ENCODE measurements at regions not wholly inside any gene's neighbourhood (a gene's known extent, or its start where the extent isn't known, plus 50 kb on each side); places are given as distances from the start of the nearest gene placed in this dataset.

DNA sequence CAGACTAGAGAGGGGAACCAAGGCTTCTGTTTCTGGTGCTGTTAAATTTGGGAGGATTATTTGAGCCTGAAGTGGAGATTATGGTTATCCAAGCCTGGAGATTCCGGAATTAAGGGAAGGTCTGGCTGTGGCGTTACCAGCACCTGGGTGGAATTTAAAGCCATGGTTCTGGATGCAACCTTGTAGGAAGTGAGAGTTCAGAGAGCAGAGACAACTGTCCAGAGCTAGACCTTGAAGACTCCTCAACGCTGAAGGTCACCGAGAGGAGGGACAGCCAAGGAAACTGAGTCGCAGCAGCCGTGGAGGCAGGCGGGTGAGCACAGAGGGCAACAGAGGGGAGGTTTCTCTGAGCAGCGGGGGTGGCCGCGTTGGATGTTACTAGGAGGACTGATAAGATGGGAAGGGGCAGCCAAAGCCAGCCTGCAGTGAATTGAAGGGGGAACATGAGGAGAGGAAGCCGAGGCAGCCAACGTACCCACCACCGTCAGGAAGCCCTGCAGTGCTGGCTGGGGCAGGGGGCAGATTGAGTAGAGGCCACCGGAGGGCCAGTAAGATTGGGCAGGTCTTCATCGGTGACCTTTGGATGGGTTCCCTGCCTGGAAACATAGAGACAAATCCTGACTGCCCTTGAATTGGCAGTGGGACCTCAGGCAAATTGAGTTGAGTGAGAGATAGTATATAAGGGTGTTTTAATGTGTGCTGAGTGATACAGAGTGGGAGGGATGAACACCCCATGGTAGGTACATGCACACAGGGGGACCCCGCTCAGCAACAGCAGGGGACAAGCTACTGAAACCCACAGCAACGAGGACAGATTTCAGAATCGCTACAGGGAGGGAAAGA is 90.3 kb downstream of the SNX5 start:
- TF ChIP-seq, protein P1, sequence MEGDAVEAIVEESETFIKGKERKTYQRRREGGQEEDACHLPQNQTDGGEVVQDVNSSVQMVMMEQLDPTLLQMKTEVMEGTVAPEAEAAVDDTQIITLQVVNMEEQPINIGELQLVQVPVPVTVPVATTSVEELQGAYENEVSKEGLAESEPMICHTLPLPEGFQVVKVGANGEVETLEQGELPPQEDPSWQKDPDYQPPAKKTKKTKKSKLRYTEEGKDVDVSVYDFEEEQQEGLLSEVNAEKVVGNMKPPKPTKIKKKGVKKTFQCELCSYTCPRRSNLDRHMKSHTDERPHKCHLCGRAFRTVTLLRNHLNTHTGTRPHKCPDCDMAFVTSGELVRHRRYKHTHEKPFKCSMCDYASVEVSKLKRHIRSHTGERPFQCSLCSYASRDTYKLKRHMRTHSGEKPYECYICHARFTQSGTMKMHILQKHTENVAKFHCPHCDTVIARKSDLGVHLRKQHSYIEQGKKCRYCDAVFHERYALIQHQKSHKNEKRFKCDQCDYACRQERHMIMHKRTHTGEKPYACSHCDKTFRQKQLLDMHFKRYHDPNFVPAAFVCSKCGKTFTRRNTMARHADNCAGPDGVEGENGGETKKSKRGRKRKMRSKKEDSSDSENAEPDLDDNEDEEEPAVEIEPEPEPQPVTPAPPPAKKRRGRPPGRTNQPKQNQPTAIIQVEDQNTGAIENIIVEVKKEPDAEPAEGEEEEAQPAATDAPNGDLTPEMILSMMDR (conservative IDR thresholded peaks at IDR 0.05; ENCODE audit: control insufficient read depth, insufficient read depth, low read depth, low read length): no peak
- no peak overlapping the region for H3K4me3 ChIP-seq (ENCODE audit: control insufficient read depth, low read depth, low read length)
- DNase-seq (ENCODE audit: low read depth): no peak

GRCh38 chr20:17875981-17876385 is 92.6 kb downstream of the SNX5 start:
- TF ChIP-seq, protein P1 (conservative IDR thresholded peaks at IDR 0.05; ENCODE audit: control insufficient read depth, insufficient read depth, low read depth, low read length): no peak
- peak; percentile 26 for DNase-seq (ENCODE audit: low read depth)
- no peak overlapping the region for H3K4me3 ChIP-seq (ENCODE audit: control insufficient read depth, low read depth, low read length)

DNA sequence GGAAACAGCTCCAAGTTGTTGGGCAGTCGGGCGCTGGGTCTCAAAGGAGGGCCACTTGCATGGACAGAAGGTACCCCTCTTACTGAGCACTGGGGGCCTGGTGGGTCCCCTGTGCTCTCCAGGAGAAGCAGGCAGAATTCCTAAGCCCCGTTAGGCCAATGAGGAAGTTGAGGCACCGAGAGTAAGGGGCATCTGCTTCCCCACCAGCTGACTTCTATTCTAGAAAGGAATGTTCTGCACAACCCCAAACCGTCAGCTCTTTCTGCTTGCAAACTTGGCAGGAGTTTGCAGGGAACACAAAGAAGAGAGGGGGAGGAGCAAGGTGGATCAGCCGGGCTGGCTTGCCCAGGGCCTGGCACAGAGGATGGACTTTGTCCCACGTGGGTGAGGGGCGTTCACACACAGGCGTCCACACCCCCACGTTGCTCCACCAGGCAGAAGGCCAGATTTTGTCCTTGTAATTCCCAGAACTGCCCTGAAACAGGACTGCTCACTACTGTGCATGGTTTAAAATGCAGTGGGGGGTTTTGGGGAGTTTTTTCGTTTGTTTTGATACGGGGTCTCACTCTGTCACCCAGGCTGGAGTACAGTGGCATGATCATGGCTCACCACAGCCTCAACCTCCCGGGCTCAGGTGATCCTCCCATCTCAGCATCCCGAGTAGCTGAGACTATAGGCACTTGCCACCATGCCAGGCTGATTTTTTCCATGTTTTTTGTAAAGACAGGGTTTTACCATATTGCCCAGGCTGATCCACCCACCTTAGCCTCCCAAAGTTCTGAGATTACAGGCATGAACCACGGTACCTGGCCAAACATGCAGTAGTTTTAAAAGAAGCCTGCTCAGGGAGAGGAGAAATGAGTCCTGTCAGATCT is 93.3 kb downstream of the SNX5 start:
- TF ChIP-seq, protein P1 (conservative IDR thresholded peaks at IDR 0.05; ENCODE audit: control insufficient read depth, insufficient read depth, low read depth, low read length): no peak
- H3K4me3 ChIP-seq (ENCODE audit: control insufficient read depth, low read depth, low read length): no peak overlapping the region
- peak; percentile 84 for DNase-seq (ENCODE audit: low read depth)

DNA sequence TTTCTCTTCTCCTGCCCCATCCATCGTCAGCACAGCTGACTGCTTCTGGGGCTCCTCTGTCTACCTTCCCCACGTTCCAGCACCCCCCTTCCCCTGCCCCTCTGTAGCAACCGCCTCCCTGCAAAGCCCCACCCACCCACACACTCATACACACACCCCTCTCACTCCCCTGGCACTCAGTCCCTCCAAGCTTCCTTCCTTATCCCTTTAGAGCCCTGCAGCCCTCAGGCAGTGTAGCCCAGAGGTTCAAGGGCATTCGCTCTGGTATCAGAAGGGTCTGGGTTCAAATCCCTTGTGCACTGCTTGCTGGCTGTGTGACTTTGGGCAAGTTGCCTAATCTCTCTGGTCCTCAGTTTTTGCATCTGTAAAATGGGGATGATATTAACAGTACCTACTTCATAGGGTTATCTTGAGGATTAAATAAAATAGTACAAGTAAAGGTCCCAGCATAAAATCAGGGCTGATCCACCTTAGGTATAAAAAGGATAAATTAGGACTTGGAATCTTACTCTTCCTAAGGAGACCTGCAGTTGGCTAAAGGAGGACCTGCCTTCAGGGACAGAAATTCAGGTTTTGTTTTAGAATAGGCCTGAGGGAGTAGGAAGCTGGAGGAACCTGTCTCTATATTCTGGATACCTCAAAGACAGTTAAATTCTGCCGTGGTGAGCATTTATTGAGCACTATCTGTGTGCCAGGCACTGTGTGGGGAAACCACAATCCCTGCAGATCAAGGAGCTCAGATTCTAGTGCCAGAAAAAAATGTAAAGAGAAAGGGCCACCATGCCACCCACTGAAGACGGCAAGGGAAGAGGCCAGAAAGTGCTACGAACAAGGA is 94.1 kb downstream of the SNX5 start:
- TF ChIP-seq, protein P1 (conservative IDR thresholded peaks at IDR 0.05; ENCODE audit: control insufficient read depth, insufficient read depth, low read depth, low read length): no peak
- no peak for DNase-seq (ENCODE audit: low read depth)
- H3K4me3 ChIP-seq (ENCODE audit: control insufficient read depth, low read depth, low read length): no peak overlapping the region

DNA sequence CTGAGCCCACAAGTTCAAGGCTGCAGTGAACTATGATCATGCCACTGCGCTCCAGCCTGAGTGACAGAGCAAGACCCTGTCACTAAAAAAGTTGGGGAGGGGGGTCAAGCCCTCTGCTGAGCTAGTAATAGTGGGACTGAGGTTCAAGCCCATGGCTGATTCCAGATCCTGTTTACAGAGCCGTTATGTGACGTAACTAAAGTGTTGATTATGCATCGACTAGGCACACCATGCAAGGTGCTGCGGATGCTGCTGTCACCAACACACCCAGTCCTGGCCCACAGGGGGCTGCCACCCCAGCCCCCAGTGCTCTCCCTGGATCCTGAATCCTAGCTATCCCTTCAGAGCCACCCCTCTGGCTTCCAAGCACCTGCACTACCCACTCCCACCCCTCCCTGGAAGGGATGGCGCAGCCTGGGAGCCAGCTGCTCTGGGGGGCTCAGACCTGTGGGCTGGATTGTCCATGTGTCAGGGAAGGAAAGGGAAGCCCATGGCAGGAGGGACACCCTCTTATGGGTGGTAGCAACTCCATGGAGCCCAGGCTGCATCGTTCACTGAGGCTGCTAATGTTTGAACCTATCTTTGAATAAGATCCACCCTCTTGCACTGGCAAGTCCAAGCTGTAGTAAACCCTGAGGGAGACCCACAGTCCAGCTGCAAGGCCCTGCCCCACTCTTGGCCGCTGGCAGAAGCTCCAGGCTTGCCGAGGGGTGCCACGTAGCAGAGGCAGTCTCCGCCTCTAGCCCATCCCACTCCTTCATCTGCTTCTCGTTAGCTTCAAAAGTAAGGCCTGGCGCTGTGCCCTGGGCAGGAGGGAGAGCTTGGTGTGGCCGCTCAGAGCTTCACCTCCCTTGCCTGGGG is 95.0 kb downstream of the SNX5 start:
- no peak overlapping the region for H3K4me3 ChIP-seq (ENCODE audit: control insufficient read depth, low read depth, low read length)
- TF ChIP-seq, protein P1 (conservative IDR thresholded peaks at IDR 0.05; ENCODE audit: control insufficient read depth, insufficient read depth, low read depth, low read length): no peak
- DNase-seq (ENCODE audit: low read depth): peak; percentile 97
